ENCODE measurements at regions not wholly inside any gene's neighbourhood (a gene's known extent, or its start where the extent isn't known, plus 50 kb on each side); places are given as distances from the start of the nearest gene placed in this dataset.

DNA sequence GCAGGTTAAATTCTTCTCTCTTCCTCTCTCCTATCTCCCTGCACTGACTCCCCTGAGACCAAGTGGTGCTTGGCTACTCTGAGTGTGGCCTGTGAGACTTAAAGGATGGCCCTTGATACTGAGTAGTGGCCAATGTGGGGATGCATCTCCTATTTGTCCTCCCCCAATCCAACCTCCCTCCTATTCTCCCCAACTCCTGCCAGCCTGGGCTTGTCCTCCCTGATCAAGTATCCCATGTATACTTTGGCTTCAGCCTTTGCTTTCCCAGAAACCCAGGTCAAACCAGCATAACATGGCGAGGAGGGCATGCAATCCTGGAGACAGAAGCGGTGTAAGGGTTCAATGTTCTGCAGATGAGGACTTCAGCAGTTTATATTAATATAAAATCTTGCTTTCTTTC is 77.9 kb upstream of the GRB10 start:
- TF ChIP-seq EHMT2 (IDR thresholded peaks at IDR 0.05; ENCODE audit: low read depth) (no peak), SMC3 (IDR thresholded peaks at IDR 0.05) (no peak)

Data from A549 (cell line).